ENCODE measurements at regions not wholly inside any gene's neighbourhood (a gene's known extent, or its start where the extent isn't known, plus 50 kb on each side); places are given as distances from the start of the nearest gene placed in this dataset.

GRCh38 chr6:91566467-91566866, 979.6 kb upstream of the MAP3K7 start:
- Histone ChIP-seq H3K9me3 (ENCODE audit: low read length) (no peaks in the 10 kb centered on the region), H3K4me1 (ENCODE audit: insufficient read depth, low read length) (no peaks in the 10 kb centered on the region), H3K27me3 (ENCODE audit: insufficient read depth, low read length) (no peaks in the 10 kb centered on the region), H3K4me3 (ENCODE audit: low read length) (no peak overlapping the region), H2AFZ (ENCODE audit: low read depth, low read length) (no peak overlapping the region), H3K36me3 (ENCODE audit: insufficient read depth, low read length) (no peaks in the 10 kb centered on the region)

DNA sequence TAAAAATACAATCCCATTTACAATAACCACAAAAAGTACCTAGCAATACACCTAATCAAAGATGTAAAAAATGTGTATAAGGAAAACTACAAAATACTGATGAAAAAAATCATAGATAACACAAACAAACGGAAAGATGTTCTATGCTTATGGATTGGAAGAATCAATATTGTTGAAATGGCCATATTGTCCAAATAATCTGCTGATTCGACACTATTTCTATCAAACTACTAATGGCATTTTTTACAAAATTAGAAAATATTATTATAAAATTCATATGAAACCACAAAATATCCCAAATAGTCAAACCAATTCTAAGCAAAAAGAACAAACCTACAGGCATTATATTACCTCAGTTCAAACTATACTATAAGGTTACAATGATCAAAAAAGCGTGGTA, 978.3 kb upstream of the MAP3K7 start:
- Histone ChIP-seq H3K9me3 (ENCODE audit: low read length) (no peaks in the 10 kb centered on the region), H3K27me3 (ENCODE audit: insufficient read depth, low read length) (no peaks in the 10 kb centered on the region), H3K4me1 (ENCODE audit: insufficient read depth, low read length) (no peaks in the 10 kb centered on the region), H3K4me3 (ENCODE audit: low read length) (no peak overlapping the region), H3K36me3 (ENCODE audit: insufficient read depth, low read length) (no peaks in the 10 kb centered on the region), H2AFZ (ENCODE audit: low read depth, low read length) (no peak overlapping the region)

- no peaks in the 10 kb centered on the region for H3K9me3 ChIP-seq (ENCODE audit: low read length)
- H2AFZ ChIP-seq (ENCODE audit: low read depth, low read length) = no peak overlapping the region
- H3K4me1 ChIP-seq (ENCODE audit: insufficient read depth, low read length) = no peaks in the 10 kb centered on the region
- no peaks in the 10 kb centered on the region for H3K27me3 ChIP-seq (ENCODE audit: insufficient read depth, low read length)
- no peak overlapping the region for H3K4me3 ChIP-seq (ENCODE audit: low read length)
- H3K36me3 ChIP-seq (ENCODE audit: insufficient read depth, low read length) = no peaks in the 10 kb centered on the region
Observed at GRCh38 chr6:91562955-91563354, 976.1 kb upstream of the MAP3K7 start.

DNA sequence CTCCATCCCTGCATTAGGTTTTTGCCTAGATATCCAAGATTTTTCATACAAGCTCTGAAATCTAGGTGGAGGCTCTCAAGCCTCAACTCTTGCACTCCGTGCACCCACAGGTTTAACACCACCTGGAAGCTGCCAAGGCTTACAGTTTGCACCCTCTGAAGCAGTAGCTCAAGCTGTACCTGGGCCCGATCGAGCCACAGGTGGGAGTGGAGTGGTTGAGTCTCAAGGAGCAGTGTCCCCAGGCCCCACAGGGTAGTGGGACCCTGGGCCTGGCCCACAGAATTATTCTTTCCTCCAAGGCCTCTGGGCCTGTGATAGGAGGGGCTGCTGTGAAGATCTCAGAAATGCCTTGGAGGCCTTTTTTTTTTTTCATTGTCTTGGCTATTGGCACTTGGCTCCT, 973.5 kb upstream of the MAP3K7 start:
- Histone ChIP-seq H3K4me1 (ENCODE audit: insufficient read depth, low read length) (no peaks in the 10 kb centered on the region), H3K4me3 (ENCODE audit: low read length) (no peak overlapping the region), H3K9me3 (ENCODE audit: low read length) (no peaks in the 10 kb centered on the region), H3K27me3 (ENCODE audit: insufficient read depth, low read length) (no peaks in the 10 kb centered on the region), H2AFZ (ENCODE audit: low read depth, low read length) (no peak overlapping the region), H3K36me3 (ENCODE audit: insufficient read depth, low read length) (no peaks in the 10 kb centered on the region)

DNA sequence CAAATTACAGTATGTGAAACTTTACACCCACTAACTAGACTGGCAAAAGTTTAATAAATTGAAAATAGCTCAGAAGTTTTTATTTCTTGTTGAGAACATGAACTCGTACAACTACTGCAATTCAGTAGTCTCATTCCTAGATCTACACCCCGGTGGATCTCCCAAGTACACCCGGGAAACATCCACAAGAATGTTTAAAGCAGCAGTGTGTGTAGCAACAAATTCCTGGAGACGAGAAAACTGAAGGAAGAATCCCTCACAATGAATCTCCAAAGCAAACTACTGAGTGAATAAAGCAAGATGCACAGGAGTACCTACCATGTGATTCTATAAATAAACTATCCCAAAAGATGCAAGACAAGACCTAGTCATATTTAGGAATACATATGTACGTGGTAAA, 954.0 kb upstream of the MAP3K7 start:
- H3K4me3 ChIP-seq (ENCODE audit: low read length) = no peak overlapping the region
- no peak overlapping the region for H2AFZ ChIP-seq (ENCODE audit: low read depth, low read length)
- H3K4me1 ChIP-seq (ENCODE audit: insufficient read depth, low read length) = peaks cover 4% of the 10 kb centered on the region
- no peaks in the 10 kb centered on the region for H3K36me3 ChIP-seq (ENCODE audit: insufficient read depth, low read length)
- no peaks in the 10 kb centered on the region for H3K27me3 ChIP-seq (ENCODE audit: insufficient read depth, low read length)
- no peaks in the 10 kb centered on the region for H3K9me3 ChIP-seq (ENCODE audit: low read length)

GRCh38 chr6:91539456-91539855, 952.6 kb upstream of the MAP3K7 start:
- Histone ChIP-seq H3K4me3 (ENCODE audit: low read length) (no peak overlapping the region), H2AFZ (ENCODE audit: low read depth, low read length) (no peak overlapping the region), H3K27me3 (ENCODE audit: insufficient read depth, low read length) (no peaks in the 10 kb centered on the region), H3K4me1 (ENCODE audit: insufficient read depth, low read length) (peaks cover 4% of the 10 kb centered on the region), H3K36me3 (ENCODE audit: insufficient read depth, low read length) (no peaks in the 10 kb centered on the region), H3K9me3 (ENCODE audit: low read length) (no peaks in the 10 kb centered on the region)

DNA sequence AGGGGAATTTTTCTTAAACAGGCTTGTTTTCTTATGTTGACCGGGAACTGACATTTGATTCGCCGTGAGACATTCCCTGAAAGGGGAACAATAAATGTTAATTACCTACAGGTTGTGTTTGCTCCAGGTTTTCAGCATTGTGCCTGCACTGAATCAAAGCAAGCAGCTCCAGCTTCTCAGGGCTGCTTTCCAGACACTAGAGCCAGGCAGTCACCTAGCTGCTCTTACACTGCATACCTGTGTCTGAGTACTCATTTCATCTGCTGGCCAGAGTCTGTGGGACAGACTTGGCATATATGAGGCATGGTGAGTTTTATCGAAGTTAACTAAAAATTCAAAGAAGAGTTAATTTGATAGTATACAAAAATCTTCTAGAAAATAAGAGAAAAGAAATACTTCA, 951.8 kb upstream of the MAP3K7 start:
- Histone ChIP-seq H2AFZ (ENCODE audit: low read depth, low read length) (no peak overlapping the region), H3K9me3 (ENCODE audit: low read length) (no peaks in the 10 kb centered on the region), H3K36me3 (ENCODE audit: insufficient read depth, low read length) (no peaks in the 10 kb centered on the region), H3K4me1 (ENCODE audit: insufficient read depth, low read length) (peaks cover 4% of the 10 kb centered on the region), H3K4me3 (ENCODE audit: low read length) (no peak overlapping the region), H3K27me3 (ENCODE audit: insufficient read depth, low read length) (no peaks in the 10 kb centered on the region)

DNA sequence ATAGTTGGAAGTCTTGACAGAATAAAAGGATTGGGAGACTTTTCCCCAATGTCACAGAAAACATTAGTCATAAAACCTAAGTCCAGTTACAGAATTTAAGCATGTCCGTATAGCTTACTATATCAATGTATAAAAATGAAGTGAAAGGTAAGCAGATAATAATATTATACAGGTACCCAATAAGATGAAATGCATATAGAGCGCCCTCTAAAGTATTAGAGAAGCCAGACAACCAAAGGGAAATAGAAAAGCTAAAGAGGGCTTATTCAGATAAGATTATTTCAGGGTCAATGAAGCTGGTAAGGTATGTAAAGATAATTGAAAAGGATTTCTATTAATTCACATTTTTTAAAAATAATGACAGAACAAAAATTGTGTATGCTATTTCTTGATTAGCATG, 947.7 kb upstream of the MAP3K7 start:
- Histone ChIP-seq H2AFZ (ENCODE audit: low read depth, low read length) (no peak overlapping the region), H3K36me3 (ENCODE audit: insufficient read depth, low read length) (no peaks in the 10 kb centered on the region), H3K9me3 (ENCODE audit: low read length) (no peaks in the 10 kb centered on the region), H3K4me1 (ENCODE audit: insufficient read depth, low read length) (no peaks in the 10 kb centered on the region), H3K4me3 (ENCODE audit: low read length) (no peak overlapping the region), H3K27me3 (ENCODE audit: insufficient read depth, low read length) (no peaks in the 10 kb centered on the region)

- H3K27me3 ChIP-seq (ENCODE audit: insufficient read depth, low read length) = no peaks in the 10 kb centered on the region
- H3K9me3 ChIP-seq (ENCODE audit: low read length) = no peaks in the 10 kb centered on the region
- no peaks in the 10 kb centered on the region for H3K4me1 ChIP-seq (ENCODE audit: insufficient read depth, low read length)
- no peaks in the 10 kb centered on the region for H3K36me3 ChIP-seq (ENCODE audit: insufficient read depth, low read length)
- no peak overlapping the region for H2AFZ ChIP-seq (ENCODE audit: low read depth, low read length)
- H3K4me3 ChIP-seq (ENCODE audit: low read length) = no peak overlapping the region
Observed at GRCh38 chr6:91523511-91523910, 936.6 kb upstream of the MAP3K7 start.

- H3K4me3 ChIP-seq (ENCODE audit: low read length) = no peak overlapping the region
- H3K27me3 ChIP-seq (ENCODE audit: insufficient read depth, low read length) = no peaks in the 10 kb centered on the region
- H3K36me3 ChIP-seq (ENCODE audit: insufficient read depth, low read length) = no peaks in the 10 kb centered on the region
- no peaks in the 10 kb centered on the region for H3K9me3 ChIP-seq (ENCODE audit: low read length)
- H3K4me1 ChIP-seq (ENCODE audit: insufficient read depth, low read length) = no peaks in the 10 kb centered on the region
- H2AFZ ChIP-seq (ENCODE audit: low read depth, low read length) = no peak overlapping the region
Observed at GRCh38 chr6:91521999-91522398, 935.1 kb upstream of the MAP3K7 start.

- Histone ChIP-seq H2AFZ (ENCODE audit: low read depth, low read length) (no peak overlapping the region), H3K4me1 (ENCODE audit: insufficient read depth, low read length) (no peaks in the 10 kb centered on the region), H3K9me3 (ENCODE audit: low read length) (no peaks in the 10 kb centered on the region), H3K27me3 (ENCODE audit: insufficient read depth, low read length) (no peaks in the 10 kb centered on the region), H3K36me3 (ENCODE audit: insufficient read depth, low read length) (no peaks in the 10 kb centered on the region), H3K4me3 (ENCODE audit: low read length) (no peak overlapping the region)
Observed at GRCh38 chr6:91509711-91510110, 922.8 kb upstream of the MAP3K7 start.

DNA sequence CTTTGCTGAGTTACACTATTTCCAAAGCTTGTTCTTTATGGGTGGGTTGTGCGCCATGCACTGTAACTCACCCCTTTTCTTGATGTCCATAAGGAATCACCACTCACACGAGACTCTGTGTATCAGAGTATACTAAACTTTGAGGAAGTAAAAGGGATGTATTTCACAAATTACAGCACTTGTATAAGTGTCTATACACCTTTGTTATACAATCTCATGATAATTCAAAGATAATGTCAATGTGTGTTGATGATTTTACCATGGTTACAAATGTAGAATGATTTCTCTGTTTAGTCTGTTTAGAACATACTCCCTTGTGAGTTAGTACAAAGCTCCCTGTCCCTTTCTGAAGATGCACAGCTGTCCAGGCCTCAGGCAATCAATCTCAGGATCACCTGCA, 922.2 kb upstream of the MAP3K7 start:
- Histone ChIP-seq H3K27me3 (ENCODE audit: insufficient read depth, low read length) (no peaks in the 10 kb centered on the region), H3K9me3 (ENCODE audit: low read length) (no peaks in the 10 kb centered on the region), H3K36me3 (ENCODE audit: insufficient read depth, low read length) (no peaks in the 10 kb centered on the region), H3K4me3 (ENCODE audit: low read length) (no peak overlapping the region), H3K4me1 (ENCODE audit: insufficient read depth, low read length) (no peaks in the 10 kb centered on the region), H2AFZ (ENCODE audit: low read depth, low read length) (no peak overlapping the region)

DNA sequence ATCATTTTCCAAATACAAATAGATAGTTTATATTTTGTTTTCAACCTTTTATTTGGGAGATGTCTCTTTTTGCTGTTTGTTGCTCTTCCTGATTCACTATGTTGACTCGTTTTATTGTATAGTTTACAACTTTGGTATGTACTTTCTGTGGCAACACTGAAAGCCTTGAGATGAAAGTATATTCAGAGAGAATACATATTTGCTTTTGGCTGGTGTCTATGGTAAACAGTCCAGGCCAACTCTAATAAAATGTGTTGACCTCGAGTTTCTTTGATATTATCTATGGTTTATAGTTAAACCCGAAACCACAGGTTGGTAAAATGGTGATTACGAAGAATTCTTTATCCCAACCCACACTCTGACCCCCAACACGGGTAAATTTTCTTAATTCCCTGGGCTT, 919.6 kb upstream of the MAP3K7 start:
- Histone ChIP-seq H2AFZ (ENCODE audit: low read depth, low read length) (no peak overlapping the region), H3K4me1 (ENCODE audit: insufficient read depth, low read length) (no peaks in the 10 kb centered on the region), H3K9me3 (ENCODE audit: low read length) (no peaks in the 10 kb centered on the region), H3K4me3 (ENCODE audit: low read length) (no peak overlapping the region), H3K27me3 (ENCODE audit: insufficient read depth, low read length) (no peaks in the 10 kb centered on the region), H3K36me3 (ENCODE audit: insufficient read depth, low read length) (no peaks in the 10 kb centered on the region)

- H3K4me1 ChIP-seq (ENCODE audit: insufficient read depth, low read length) = no peaks in the 10 kb centered on the region
- no peaks in the 10 kb centered on the region for H3K36me3 ChIP-seq (ENCODE audit: insufficient read depth, low read length)
- H2AFZ ChIP-seq (ENCODE audit: low read depth, low read length) = no peak overlapping the region
- no peaks in the 10 kb centered on the region for H3K27me3 ChIP-seq (ENCODE audit: insufficient read depth, low read length)
- no peaks in the 10 kb centered on the region for H3K9me3 ChIP-seq (ENCODE audit: low read length)
- no peak overlapping the region for H3K4me3 ChIP-seq (ENCODE audit: low read length)
Observed at GRCh38 chr6:91505199-91505598, 918.3 kb upstream of the MAP3K7 start.

Measured in neuron (in vitro differentiated cells).